HG03196 (cell line): ENCODE measurements at regions not wholly inside any gene's neighbourhood (a gene's known extent, or its start where the extent isn't known, plus 50 kb on each side); places are given as distances from the start of the nearest gene placed in this dataset.
"Not testable (repeated sequence)": the region's sequence is repeated elsewhere in the genome, so short reads cannot be mapped to it uniquely, and the experiment has no call there.

Experiments used
- ATAC-seq: cut with Tn5 transposase; IDR thresholded peaks from one replicate; pipeline ENCODE4 v1.9.1; 2021; ENCODE audit not compliant: unreplicated experiment

DNA sequence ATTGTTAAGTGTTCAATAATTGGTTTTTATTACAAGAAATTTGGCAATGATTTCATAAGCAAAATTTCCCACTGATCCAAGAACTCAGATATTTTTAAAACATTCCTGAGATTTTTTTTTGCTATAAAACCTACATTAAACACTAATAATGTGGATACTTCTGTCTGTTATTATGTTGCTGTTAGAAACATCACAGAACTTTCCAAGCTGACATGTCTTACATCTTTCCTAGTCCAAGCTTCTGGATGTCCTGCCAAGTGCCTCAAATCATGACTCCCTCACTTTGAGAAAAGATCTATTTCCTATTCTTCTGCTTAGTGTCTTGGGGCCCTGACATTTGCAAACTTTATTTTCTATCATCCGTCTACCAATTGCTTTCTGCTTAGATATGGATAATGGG, 110.8 kb downstream of the RFPL4B start:
- no peak for ATAC-seq

DNA sequence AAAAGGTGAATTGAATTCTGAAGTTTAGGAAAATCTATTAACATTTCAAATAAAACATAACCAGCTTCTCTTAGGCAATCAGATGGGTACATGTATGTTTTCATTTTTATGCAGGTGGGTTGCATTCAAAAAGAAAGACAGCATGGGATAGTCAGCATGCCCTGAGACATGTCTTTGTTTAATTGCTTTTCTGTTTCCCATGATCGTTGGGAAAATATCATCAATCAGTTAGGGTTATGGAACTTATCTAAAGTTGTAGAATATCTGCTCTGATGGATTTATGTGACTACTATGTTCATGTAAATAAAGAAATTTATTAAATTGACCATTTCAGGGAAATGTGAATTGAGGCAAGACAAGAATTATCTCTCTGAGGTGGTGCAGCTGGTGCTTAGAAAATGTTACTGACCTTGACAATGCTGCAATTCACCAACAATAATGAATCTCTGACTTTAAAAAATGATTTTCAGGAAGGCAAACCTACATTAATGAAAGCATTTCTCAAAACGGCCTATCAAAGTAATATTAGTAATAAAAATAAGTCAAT, 112.7 kb downstream of the RFPL4B start:
- ATAC-seq: no peak

DNA sequence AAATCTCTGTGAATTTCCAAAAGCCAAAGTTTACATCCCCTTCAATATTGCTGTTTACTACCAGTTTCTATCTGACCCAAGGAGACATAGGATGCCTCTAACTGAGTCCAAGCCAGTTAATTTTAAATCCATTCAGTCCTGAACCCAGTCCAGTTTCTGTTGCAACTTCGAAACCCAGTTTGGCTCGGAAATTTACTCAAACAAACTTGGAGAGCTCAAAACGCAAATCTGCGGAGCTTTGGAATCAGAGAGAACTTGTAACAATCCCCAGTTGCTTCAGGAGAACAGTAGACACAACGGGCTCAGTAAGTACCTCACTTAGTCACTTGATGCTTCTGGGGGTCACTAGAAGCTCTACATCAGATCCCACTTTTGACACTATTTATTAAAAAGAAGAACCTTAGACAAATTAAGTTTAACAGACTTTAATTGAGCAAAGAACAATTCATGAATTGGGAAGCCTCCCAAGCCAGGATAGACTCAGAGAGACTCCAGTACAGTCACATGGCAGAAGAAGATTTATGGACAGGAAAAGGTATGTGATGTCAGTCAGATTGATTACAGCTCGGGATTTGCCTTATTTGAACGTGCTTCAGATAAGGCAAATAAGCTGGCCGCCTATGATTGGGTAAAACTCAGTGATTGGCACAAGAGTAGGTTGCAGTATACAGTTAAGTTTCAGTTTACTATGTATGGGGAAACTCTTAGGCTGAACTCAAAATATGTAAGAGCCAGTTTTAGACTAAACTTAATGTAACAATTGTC, 118.0 kb downstream of the RFPL4B start:
- ATAC-seq: no peak

DNA sequence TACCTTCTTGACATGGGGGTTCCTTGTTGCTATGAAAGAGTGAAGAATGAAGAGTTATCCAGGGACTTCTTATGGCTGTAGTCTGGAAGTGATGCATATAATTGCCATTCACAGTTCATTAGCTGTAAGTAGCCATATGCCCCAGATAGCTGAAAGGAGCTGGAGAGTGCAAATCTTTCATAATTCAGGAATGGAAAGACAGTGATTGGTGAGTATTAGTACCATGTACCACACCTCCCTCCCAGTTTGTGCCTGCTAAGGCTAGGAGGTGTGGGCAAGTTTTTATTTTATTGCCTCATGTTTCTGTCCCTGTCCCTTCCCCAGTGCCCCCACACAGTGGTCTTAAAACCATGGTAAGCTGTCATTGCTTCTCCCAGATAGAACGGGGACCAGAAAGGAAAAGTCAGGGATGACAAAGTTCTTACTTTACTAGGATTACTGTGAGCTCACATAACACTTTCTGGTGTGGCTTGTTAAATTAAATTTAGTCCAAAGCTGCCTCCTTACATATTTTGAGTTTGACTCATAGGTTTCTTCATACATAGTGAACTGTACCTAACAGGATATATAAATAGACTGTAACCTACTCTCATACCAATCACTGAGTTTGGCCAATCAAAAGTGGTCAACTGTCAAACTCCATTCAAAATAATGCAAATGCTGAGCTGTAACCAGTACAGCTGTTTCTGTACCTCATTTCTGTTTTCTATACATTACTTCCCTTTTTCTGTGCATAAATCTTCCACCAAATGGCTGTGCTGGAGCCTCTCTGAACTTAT, 119.4 kb downstream of the RFPL4B start:
- ATAC-seq: no peak

DNA sequence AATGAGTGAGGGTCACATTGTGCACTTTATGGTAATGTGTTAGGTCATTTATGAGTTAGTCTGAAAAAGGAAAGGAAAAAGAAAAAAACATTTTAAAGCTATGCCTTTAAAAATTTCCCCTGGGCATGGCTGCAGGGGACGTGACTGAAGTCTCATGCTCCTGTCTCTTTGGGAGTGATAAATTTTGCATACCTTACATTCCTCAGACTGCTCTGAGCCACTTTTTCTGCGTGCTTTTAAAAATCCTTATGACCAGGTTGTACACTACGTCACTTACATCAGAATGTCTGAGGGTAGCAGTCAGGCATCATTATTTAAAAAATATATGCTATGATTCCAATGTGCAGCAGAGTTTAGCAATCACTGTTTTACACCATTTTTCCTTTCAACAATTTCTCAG, 121.2 kb downstream of the RFPL4B start:
- ATAC-seq: no peak

DNA sequence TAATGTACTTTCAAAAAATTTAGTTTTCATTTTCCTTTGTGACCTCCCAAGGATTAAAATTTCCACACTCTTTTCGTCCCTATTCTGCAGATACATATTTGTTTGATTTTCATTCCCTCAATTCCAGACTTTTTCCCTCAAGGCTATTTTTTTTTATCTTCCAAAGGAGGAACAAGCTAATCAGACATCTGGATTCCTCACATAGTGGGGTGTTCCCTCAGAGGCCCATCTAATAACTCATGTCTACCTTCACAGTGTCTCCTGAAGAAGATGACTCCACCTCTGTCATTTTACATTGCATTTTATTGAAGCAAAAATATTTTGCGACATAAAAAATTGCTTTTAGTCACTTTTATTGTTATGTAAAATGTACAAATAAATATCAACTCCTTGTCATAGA, 122.2 kb downstream of the RFPL4B start:
- ATAC-seq: no peak

DNA sequence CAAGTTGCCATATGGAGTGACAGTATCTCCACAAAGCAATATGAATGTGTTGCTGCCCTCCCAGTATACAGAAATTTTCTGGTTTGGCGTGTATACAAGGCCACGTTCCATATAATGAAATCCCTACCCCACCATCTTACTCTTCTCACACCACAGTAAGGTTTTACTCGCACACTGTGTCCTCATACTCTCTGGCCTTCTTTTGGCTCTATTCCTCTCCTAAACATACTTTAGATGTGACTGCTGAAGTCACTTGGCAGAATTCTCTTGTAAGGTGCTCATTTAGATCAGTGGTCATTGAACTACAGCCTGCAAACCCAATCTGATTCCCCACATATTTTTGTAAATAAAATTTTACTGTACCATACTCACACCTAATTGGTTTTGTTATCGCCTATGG, 123.2 kb downstream of the RFPL4B start:
- ATAC-seq: no peak

DNA sequence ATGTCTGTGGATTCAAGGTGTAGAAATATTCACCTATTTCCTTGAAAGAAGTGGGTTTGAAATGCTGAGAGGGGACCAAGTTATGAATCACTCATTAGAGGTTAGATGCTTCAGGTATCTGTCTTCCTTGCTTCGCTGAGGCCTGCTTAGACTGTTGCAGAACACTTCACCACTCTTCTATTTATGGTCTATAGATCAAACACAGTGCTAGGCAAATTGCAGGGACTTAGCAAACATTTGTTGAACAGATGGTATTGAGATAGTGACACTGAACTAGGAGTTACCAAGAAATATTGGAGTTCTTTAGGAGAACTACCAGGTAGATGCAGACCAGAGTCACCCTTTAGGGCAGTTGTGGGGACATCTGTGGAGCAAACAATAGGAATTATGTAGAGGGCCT, 123.8 kb downstream of the RFPL4B start:
- no peak for ATAC-seq

DNA sequence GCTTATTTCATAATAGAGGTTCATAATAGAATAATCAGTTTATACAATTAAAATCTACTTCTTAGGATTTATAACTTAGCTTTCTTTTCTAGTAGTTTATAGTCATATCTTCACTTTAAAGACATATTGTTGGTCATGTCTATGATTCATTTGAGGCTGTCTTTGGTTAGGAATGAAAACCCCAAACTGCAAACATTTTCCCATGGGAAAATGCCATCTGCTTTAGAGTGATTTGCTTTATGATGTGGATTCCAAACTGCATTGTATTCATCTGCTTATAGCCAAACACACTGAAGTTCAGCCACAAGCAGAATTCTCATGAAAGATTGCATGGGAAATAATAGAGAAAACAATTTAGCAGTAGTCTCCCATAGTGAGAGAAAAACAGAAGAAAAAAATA, 128.0 kb downstream of the RFPL4B start:
- no peak for ATAC-seq

DNA sequence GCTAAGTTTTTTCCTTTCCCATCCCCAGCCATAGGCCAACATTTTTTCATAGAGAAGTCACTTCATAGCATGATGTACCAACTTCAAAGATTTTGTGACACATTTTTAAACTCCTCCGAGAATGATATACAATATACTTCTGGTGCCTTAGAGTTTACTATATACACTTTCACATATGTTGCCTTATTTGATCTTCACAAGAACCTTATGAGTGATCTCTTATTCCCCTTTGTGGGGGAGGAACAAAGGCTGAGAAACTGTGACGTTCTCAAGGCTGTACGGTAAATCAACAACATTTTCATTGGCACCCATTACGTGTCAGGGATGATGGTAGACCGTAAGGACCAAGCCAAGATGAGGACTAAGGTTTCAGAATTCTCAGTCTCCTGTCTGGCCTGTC, 130.0 kb downstream of the RFPL4B start:
- ATAC-seq: no peak

DNA sequence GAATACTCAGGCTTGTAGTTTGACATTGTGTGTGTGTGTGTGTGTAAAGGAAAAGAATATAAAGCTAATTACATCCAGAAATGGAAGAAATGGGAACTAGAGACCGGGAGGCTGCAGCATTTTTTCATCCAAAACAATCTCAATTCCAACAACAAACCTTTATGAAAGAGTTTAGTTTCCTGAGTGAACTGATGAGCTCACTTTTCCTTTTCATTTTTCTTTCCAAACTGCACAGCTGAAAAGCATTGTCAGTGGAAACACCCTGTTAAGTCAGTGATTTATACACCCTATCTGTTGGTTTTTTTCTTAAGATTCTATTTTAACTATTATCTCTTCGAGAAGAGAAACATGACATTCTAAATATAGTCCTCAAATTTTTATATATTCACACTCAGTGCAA, 130.9 kb downstream of the RFPL4B start:
- no peak for ATAC-seq

DNA sequence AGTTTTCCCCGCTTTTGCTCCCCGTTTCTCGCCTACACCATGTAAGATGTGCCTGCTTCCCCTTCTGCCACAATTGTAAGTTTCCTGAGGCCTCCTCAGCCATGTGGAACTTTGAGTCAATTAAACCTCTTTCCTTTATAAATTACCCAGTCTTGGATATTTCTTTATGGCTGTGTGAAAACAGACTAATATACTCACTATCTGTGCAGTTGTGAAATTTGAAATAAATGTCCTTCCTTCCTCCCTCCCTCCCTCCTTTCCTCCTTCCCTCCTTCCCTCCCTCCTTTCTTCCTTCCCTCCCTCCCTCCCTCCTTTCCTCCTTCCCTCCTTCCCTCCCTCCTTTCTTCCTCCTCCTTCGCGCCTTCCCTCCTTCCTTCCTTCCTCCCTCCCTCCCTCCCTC, 132.8 kb downstream of the RFPL4B start:
- ATAC-seq: not testable (repeated sequence)

DNA sequence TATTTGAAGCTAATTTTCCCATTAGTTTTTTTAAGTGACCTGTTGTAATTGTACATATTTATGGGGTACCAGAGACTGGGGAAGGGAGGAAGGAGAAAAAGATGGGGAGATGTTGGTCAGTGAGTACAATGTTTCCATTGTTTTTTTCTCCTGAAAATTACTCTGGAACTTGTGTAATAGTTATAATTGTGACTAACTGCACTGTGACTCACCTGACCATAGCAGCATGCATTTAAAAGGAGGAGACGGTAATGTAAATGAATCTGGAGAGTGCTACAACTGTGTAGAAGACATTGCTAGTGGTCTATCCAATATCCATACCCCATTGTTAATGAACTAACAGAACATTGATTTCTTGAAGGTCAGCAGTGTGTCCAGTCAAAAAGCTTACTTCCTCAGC, 133.4 kb downstream of the RFPL4B start:
- no peak for ATAC-seq

DNA sequence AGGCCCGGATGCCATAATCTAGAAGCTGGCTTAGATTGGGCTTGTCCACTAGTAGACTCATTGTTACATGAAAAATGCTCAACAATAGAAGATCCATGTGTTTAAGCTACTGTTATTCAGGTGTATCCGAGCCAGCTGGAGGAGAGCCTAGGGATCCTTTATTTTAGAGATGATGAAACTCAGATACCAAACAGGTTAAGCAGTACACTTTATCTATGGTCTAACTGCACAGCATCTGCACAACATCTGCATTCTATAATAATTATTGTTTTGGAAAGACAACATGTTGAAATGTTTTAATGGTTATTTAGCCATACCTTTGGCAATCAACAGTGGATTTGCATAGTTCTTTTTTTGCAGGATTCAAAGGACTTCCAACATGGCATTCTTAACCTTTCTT, 134.1 kb downstream of the RFPL4B start:
- no peak for ATAC-seq

DNA sequence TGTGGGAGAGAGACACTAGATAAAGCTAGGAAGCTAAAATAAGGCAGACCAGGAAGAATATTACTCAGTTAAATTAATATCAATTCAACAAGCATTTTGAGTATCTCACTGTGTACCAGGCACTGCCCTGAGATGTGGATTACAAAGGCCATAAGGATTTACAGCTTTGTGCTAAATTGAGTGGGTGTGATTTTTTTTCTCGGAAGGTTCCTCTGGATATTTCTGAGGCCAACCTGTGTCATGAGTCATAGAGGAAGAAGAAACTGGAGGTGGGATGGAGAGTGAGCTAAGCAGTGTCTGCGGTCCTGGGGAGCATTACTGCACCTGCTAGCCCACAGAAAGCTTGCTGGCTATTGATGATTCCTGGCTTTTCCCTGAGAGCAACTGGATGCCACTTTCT, 135.2 kb downstream of the RFPL4B start:
- no peak for ATAC-seq

DNA sequence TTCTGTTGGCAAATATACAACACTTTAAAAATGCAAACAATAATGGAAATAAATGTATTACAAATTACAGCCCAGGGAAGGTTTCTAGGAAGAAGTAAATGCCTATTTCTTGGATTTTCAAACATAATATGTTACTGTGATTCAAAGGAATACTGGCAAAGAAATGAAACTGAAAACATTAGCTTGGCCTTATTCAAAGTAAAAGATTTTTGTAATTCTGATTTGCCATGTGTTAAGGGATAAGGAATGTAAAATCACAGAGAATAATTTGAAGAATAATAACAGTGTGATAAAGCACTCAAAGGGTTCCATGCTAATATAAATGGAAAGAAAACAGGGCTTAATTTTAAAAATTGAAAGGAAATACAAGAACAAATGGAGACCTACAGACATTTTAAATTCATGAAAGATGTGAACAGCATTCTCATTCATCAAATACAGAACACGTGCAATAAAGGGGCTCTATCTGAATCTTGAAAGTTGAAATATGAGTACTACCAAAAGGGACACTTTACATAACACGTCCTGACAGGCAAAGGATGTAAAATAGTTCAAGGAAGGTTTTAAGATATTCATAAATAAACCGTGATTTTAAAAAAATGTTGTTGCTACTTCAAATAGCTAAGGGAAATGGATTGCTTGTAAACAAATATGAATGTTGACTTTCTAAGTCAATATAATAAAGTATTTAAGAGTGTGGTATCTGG, 138.1 kb downstream of the RFPL4B start:
- no peak for ATAC-seq

DNA sequence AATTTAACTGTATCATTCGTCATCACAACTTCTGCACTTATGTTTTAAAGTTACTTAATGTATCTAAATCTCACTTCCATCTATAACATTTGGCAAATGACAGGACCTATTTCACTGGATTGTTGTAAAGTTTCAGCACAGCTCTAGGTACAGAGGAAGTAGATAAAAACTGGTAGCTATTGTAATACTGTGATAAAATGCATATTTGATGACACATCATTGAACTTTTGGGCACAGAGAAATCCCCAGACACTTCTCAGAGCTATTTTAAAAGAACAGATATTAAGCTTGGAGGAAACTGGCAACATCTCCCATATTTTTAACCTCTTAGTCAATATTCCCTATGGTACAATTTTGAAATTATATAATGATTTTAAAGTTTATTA, 138.7 kb downstream of the RFPL4B start:
- no peak for ATAC-seq

DNA sequence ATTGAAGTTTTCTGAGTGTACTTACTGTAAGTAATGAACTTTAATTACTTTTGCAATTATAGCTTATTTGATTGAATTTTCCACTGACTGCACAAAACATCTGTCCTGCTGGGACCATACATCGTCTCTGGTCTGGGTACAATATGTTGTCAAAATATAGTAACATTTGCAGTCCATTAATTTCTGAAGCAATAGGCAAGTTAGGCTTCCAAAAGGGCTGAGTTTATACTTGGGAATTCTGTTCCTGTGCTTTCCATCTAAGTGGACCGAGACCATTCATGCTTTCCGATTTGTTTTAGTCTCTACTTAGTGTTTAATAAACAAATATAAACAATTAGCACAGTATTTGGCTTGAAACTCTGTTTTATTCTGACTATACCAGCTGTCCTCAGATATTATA, 139.3 kb downstream of the RFPL4B start:
- ATAC-seq: no peak

DNA sequence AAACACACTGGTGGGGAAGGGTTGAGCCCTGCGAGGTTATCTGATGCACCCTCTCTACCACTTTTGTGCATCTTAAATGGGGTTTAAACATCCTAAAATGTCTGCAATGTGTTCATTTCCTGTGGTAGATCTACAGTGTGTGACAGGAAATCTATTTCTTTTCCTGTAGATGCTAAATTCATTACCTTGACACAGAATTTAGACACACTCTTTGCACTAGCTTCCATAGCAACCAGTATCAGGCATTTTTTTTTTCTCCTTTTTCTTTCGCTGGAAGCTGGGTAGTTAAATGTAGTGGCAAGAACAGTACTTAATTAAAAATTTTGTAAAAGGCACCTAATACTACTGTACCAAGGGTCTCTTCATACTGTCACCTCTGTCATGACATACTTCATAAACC, 141.1 kb downstream of the RFPL4B start:
- ATAC-seq: no peak

DNA sequence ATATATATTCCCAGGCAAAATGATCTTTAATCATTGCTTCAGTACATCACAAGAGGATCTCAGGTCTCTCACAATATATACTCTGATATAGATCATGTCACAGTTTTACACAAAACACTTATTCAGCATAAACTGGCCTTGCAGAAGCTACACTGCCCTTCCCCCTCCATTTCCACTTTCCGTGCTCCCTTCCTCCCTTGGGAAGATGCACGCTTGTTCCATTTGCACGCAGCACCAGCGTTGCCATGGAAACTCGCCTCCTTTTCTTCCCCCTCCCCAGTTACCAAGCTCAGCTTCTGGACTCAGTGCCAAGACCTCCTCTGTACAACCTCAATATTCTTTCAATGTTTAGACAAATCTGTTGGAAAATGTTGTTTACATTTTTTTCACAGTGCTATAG, 154.6 kb downstream of the RFPL4B start:
- no peak for ATAC-seq

DNA sequence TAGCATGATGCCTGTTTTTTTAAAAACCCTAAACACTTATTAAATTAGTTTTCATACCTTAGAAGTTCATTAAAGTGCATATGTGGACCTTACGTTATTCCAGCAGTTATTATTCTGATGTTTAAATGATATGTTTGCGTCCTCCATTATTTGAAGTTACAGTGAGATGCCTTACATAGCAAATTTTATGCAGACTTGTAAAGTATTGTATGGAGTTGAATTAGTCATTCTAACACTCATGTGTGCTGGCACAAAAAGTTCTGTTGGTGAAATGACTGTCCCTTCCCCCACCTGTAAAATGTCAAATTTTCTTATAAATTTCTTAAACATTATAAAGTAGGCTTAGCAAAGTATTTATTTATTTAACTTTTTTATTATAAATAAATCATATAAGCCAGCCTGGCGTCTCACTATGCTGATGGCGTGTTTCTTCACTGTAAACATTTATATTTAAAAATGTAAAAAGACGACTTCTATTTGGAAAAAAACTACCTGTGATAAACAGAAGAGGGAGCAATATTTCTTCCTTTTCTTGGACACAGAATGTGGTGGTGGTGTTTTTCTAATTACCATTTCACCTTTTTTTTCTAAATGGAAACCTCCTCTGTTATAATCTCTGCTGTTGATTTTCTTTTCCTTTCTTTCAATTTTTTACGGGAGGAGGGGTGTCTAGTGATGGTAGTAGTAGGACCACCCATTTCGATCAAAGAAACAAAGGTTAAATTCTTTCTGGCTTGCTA, 155.4 kb downstream of the RFPL4B start:
- ATAC-seq: no peak
